Gastrocnemius medialis (tissue), 4 donors: ENCODE measurements at regions not wholly inside any gene's neighbourhood (a gene's known extent, or its start where the extent isn't known, plus 50 kb on each side); places are given as distances from the start of the nearest gene placed in this dataset.

ENCODE experiments used
- CTCF ChIP-seq, 5 experiments: fragments of 450-650 bp in 3 of 5; fragments of 200-600 bp in 2 of 5; sonication (generic) in 2 of 5; IDR thresholded peaks in 4 of 5; conservative IDR thresholded peaks in 1 of 5; 1 replicate in 4 of 5; 2 replicates in 1 of 5; pipeline ENCODE4 v1.5.1; 2016 to 2019; ENCODE audit warnings: antibody characterized with exemption in 5 of 5, mild to moderate bottlenecking in 3 of 5, moderate library complexity in 3 of 5
- POLR2A ChIP-seq, 2 donors: fragments of 450-650 bp; IDR thresholded peaks; one replicate each; pipeline ENCODE4 v1.6.1; 2017; ENCODE audit warnings: antibody characterized with exemption in 2 of 2, mild to moderate bottlenecking in 2 of 2, moderate library complexity in 2 of 2

GRCh38 chrX:16528620-16529019, 121.3 kb upstream of the S100G start:
- TF ChIP-seq CTCF (IDR thresholded peaks at IDR 0.05 in 4 of 5, conservative IDR thresholded peaks at IDR 0.05 in 1 of 5) (no peak), POLR2A (IDR thresholded peaks at IDR 0.05) (no peak)
